ENCODE measurements at regions not wholly inside any gene's neighbourhood (a gene's known extent, or its start where the extent isn't known, plus 50 kb on each side); places are given as distances from the start of the nearest gene placed in this dataset.
"Not testable (repeated sequence)": the region's sequence is repeated elsewhere in the genome, so short reads cannot be mapped to it uniquely, and the experiment has no call there.

DNA sequence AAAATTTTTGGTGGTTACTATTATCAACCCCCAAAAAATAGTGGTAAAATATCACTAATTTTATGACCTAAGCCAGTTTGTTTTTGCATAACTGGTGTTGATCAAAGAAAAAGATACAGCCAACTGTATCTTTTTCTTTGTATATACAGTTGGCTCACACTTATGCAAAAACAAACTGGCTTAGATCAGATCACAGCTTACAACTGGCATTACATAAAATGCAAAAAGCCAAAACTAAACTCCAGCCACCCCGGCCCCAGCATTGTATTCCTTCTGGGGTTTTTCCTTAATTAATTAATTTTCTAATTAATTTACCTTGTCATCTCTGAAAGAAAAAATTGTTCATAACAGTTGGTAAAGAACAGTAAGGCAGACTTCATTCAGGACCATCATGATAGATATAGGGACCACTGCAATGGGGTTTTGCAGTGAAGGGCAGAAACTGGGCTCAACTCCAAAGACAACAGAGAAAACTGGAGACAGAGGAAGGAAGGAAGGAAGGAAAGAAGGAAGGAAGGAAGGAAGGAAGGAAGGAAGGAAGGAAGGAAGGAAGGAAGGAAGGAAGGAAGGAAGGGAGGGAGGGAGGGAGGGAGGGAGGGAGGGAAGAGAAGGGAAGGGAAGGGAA, 202.1 kb downstream of the HNRNPD start:
- no peak for DNase-seq

DNA sequence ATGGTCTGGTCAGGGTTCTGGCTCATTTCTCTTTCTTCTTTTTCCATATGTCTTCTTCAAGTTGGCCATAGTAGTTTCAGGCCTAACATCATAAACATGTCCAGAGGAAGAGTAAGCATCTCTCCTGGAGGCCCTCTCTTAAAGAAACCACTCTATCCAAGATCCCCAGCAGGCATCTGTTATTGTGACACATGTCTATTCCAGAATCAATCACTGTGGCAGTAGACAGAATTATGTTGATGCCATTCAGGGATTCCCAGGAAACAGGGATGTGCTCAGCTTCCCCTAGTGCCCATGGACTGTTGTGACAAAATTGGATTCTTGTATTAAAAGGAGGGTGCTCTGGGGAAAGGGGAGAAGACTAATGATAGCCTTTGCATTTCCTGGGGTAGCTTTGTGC, 224.0 kb downstream of the HNRNPD start:
- no peak for DNase-seq

DNA sequence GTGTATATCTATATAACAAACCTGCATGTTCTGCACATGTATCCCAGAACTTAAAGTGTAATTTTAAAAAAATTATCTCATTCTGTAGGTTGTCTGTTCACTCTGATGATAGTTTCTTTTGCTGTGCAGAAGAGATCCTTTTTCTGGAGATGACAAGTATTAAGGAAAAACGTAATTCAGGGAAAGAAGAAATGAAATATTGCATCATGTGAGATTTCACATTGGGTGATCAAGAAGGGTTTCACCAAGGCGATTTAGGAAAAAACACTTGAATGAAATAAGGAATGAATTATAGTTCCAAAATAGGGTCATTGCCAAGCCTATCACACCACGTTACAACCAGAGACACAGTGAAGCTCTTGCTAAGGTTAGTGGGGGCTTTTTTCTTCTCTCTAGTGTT, 227.9 kb downstream of the HNRNPD start:
- no peak for DNase-seq

DNA sequence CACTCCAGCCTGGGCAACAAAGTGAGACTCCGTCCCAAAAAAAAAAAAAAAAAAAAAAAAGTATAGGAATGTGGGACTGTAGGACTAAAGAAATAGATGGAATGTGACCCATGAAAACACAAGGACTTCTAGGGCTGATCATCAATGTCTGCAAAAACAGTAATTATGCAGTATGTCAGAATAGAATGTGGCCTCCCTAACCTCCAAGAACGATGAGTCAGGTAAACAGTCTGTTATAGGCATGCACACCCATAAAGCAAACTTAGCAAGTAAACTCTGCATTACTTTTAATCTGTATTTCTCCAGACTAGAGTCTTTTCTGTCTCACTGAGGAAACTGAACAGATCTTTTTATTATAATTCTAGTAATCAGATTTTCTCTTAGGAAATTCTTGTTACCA, 233.4 kb downstream of the HNRNPD start:
- no peak for DNase-seq

DNA sequence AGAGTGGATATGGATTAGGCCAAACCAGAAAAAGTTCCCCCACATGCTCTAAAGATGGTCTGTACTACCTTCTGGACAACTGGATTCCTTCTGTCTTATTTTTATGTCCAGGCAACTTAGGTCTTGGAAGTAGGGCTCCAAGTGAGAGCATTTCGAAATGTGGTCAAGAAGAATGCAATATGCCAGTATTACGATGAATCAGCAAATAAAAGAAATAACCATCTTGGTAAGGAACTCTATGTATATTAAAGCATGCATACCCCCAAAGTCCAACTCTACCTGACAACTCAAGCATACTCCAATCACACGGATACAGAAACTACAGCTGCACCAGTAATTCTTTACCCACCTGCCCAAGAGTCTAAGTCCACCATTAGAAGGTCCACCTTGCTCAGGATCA, 234.5 kb downstream of the HNRNPD start:
- DNase-seq, result no peak

DNA sequence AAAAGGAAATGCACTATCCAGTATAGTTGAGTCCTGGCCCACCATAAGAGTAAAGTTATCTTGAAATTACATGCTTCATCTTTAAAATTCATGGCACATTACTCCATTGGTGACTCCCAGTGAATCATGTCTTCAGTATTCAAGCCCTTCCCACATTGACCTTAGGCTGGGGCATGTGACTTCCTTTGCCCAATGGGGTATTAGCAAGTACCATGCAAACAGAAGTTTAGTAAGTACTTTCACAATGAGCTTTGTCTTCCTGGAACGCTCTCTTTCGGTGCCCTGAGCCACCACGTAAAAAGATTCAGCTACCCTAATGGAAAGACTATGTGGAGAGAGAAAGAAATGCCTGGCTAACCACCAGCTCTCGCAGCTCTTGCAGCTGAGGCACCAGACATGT, 235.4 kb downstream of the HNRNPD start:
- peak; percentile 30 for DNase-seq

DNA sequence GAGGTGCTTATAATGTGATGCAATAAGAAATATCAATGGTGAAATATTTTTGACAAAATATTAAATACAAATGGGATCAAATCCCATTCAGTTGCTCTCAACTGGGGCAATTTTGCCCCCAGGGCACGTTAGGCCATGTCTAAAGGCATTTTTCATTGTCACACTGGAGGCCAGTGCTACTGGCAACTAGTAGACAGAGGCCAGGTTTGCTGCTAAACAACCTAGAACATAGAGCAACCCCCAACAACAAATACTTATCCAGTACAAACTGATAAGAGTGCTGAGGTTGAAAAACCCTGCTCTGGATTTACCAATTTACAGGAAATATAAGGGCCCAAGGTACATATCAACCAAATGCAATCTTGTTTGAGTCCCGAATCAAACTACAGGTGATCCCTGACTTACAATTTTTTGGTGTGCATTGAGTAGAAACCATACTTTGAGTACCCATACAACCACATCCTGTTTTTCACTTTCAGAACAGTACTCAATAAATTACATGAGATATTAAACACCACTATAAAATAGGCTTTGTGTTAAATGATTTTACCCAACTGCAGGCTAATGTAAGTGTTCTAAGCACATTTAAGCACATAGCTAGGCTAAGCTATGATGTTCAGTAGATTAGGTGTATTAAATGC, 237.5 kb downstream of the HNRNPD start:
- peak; percentile 23 for DNase-seq

DNA sequence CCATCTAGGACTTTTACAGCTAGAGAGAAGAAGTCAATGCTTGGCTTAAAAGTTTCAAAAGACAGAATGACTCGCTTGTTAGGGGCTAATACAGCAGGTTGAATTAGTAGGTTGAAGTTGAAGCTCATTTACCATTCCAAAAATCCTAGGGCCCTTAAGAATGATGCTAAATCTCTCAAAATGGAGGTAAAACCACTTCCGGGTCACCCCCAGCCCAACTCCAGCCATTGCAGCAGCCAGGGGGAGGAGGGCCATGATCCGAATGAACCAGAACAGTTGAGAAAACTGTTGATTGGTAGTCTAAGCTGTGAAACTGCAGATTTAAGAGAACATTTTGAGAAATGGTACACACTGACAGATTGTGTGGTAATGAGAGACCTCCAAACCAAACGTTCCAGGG, 245.4 kb downstream of the HNRNPD start:
- no peak for DNase-seq

DNA sequence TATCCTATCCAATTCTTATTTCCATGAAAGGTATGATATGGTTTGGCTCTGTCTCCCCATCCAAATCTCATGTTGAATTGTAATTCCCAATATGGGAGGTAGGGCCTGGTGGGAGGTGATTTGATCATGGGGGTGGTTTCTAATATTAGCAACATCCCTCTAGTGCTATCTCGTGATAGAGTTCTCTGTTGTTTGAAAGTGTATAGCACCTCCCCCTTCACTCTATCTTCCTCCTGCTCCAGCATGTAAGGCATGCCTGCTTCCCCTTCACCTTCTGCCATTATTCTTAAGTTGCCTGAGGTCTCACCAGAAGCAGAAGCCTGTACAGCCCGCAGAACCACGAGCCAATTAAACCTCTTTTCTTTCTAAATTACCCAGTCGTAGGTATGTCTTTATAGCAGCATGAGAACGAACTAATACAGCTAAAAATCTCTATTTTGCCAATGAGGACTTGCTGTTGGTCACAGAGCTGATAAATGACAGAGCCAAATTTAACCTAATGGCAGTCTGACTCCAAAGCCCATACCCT, 247.2 kb downstream of the HNRNPD start:
- DNase-seq, result no peak

DNA sequence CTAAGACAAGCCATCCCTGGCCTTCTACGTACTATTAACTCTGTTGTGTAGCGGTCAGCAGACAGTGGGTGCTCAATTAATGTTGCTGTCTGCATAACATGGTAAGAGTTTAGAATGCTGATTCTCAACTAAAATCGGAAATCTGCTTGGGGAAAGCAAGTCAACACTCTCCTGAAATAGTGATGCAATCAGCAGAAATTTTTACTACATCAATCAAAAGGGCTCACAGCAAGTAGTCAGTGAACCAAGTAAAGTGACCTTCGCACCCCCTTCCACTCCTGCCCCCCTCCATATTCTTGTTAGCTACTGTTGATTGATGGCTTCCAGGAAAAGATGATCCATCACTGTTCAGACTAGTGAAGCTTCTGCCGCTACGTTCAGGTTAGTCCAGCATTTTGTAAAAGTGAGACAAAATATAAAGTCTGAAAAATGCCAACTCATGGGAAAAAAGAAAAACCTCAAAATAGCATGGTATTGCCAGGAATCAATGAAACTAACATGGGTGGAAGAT, 247.9 kb downstream of the HNRNPD start:
- no peak for DNase-seq

DNA sequence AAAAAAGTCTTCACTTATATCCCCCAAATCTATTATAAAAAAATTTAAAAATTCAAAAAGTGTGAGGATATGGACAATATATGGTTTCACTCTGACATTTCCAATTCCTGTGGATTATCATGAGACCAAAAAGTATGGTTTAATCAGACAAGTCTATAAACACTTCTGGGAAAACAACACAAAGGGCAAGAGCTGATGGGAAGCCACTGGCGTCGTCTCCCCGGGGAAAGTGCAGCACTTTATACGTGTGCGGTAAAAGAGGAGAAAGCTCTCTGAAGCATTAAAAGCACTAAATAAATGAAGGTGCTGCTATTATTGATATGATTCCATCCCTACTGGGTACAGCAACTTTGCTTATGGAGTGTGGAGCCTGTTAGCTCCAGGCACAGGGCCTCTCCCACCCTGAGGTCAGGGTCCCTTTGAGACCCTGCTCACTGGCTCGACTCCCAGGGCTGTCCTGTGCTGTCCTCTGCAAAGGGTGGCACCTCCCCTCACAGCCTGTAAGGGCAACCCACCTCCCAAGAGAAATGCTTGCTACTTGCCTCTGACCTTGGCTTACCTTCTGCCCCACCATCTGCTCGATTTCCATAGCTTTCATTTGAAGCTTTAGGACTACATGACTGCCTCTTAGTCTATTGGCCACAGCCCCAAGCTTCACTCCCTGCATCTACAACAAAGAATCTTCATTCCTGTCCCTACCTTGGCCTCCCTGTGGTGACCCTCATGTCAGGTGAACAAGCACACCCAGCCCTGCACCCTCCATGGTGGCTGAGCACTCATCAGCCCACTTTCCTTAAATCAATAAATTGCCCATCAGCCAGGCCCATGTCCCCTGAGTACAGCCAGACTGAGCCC, 248.6 kb downstream of the HNRNPD start:
- no peak for DNase-seq

DNA sequence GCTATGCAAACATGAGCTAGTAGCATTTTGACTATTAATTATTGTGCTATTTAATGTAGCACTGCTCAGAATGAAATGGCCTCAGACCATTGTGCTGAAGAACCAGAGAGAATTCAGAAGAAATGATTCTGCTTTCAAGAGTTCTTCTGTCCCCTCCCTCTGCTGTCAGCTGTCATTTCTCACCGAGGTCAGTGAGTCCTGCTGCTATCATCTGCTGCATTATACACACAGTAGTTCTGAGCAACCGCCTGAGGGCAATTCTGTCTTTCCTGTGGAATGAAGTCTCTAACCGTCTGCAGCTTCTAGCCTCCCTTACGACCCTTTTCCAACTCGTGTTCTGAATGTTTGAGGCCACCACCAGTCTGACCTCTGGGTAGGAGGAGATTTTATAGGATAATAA, 249.4 kb downstream of the HNRNPD start:
- DNase-seq, result no peak

DNA sequence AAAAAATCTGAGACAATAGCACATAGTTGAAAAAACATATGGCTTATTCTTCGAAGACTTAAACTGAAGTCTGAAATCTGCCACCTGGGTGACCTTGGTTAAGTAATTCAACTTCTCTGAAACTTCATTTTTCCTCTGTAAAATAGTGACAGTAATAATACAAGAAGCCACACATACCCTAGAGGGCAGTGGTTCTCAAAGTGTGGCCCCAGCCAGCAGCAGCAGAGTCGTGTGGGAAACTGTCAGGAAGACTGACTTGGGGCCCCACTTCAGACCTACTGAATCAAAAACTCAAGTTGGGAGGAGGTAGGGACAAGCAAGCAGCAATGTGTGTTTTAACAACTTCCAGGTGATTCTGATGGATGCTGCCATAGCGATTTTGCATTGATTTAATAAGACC, 249.9 kb downstream of the HNRNPD start:
- DNase-seq, result no peak

DNA sequence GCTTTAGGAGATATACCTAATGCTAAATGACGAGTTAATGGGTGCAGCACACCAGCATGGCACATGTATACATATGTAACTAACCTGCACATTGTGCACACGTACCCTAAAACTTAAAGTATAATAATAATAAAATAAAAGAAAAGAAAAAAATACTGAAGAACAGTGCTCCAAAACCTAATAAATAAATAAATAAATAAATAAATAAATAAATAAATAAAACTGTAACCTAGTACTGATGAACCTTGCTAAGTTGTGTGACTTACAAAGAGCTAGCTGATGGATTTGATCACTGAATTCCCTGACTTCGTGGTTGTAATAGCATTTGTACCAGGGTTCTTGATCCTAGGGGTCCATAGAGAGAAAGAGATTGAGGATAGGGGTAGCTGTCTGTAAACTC, 258.6 kb downstream of the HNRNPD start:
- not testable (repeated sequence) for DNase-seq

DNA sequence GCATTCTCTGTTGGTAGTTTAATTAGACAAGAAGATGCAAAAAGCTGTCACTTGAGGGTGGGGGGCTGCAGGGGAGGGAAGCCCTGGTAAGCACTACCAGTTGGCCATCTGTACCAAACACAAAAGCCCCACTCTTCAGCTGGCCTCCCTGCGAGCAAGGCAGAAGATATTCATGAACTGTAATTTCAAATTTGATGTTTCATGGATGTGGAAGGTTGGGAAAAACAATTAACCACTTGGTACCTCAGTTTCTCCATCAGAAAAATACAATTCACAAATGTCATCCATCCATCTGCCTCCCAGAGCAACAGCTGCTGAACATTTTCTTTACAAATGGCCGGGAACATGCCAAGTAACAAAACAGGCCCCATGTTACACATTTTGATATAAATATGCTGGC, 265.3 kb downstream of the HNRNPD start:
- no peak for DNase-seq

DNA sequence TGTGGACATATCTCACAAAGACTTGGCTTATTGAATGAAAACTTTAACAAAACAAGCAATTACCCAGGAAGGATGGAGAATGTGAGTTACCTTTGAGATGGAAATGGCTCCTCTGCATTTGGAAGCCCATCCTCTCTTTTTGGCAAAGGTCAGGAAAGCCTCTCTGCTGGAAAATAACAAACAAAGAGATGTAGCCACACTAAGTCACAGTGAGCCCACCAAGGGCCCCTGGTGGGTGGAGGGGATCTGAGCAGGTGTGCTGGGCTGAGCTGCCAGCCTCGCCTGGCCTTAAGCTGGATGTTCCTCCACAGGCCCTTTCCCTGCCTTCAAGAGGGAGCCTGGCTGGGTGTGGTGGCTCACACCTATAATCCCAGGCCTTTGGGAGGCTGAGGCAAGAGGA, 269.2 kb downstream of the HNRNPD start:
- no peak for DNase-seq

DNA sequence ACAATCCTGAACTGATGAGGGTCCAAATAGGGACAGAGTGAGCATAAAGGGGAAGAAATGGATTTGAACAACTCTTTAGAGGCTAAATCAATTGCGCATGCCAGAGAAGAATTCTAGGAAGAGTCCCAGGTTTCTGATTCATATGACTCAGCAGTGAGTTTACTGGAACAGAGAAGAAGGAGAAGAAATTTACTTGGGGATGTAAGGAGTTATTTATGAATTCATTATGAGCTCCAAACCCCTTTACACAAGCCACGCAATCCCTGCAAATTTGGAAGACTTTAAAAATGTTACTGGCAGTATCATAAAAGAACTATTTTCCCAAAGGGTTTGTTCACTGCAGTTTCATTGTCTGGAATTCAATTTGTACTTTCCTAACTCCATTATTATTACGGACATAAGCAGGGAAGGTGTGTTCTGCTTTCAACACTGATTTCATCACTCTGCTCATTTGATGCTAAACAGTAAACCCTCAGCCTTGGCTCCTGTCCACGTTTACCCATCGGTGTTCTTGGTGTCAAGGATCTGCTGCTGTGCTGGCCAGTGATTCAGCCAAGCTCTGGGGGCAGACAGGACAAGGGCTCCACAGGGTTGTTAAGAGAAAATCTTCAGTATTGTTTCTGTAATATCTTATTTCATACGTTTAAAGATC, 273.7 kb downstream of the HNRNPD start:
- no peak for DNase-seq

DNA sequence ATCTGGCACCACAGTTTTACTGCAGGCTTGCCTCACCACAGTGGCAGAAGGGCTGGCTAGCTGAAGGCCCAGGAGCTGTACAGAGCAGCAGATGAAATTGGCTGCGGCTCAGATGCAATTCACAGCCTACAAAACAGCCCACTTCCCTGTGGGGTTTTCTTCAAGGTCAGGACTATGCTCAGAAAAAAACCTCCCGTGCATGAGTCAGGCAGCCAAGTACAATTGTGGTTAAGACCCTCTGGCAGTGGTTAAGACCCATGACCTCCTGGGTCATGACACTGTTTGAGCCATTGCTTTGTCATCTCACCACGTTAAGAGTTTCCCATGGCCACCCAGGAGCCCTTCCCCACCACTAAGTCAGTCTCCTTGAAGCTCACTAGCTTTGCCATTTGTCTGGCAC, 276.3 kb downstream of the HNRNPD start:
- no peak for DNase-seq

DNA sequence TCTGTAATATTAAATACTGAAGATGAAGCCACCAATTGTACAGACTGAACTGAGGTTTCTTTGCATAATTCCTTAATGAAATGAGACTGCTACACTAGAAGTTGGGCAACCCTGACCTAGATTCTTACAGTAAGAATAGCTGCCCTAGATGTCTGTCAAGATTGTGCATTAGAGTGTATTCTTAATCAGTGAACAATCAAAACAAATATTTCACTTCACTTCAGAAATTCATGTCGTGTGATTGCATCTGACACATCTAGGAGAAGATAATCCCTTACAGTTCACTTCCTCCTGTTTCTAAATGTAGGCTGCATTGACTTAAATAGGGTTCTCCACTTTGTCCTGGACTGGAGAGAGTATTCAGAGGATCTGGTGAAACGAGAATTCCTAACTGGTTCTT, 283.1 kb downstream of the HNRNPD start:
- DNase-seq, result no peak

DNA sequence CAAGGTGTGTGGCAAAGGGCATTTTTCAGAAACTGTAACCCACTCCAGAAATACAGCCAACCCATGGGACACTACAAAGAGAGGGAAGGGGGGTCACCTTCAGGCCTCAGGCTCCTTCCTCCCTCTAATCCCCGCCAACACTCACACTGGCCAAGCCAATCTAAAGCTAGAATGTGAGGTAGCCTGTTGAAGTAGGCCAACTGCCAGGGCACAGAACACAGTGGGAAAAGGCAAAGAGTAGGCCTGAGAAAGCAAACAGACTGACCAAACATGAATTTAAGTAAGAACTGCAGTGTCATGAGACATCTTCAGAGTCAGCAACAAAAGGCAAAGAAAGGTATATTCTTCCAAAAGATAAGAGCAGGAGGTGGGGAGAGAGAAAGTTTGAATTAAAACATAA, 289.0 kb downstream of the HNRNPD start:
- no peak for DNase-seq

DNA sequence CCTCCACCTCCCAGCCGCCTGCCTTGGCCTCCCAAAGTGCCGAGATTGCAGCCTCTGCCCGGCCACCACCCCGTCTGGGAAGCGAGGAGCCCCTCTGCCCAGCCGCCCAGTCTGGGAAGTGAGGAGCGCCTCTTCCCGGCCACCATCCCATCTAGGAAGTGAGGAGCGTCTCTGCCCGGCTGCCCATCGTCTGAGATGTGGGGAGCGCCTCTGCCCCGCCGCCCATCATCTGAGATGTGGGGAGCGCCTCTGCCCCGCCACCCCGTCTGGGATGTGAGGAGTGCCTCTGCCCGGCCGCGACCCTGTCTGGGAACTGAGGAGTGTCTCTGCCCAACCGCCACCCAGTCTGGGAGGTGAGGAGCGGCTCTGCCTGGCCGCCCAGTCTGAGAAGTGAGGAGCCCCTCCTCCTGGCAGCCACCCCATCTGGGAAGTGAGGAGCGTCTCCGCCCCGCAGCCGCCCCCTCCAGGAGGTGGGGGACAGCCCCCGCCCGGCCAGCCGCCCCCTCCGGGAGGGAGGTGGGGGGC, 296.3 kb downstream of the HNRNPD start:
- DNase-seq, result not testable (repeated sequence)

DNA sequence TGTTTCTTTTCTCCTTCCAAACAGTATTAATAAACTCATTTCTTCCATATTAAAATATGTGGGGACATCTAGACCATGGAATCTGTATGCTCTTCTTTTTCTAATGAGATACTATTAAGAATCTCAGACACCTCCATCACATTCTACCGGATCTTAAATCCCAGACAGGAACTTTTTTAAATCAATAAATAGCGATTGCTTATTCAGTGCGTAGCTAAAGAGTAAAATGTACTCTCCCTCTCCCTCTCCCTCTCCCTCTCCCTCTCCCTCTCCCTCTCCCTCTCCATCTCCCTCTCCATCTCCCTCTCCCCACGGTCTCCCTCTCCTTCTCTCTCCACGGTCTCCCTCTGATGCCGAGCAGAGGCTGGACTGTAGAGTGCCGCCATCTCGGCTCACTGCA, 297.0 kb downstream of the HNRNPD start:
- no peak for DNase-seq

DNA sequence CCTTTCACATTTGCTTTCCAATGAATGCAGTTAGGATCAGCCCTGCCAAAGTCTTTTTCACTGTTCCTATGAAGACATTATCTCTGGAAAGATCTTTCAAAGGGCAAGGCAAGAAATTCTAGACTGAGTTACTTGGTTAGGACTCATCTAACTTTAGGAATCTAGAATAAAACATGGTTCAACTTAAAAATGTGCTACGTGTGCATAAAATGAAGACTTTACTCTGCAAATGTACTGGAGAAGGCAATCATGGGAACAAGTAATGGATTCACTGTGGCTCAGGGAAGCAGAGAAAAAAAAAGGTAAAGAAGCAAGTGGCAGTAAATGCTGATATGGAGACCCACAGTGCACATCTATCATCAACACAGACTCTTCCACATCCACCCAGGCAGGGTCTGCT, 297.4 kb downstream of the HNRNPD start:
- no peak for DNase-seq
